ENCODE measurements at regions not wholly inside any gene's neighbourhood (a gene's known extent, or its start where the extent isn't known, plus 50 kb on each side); places are given as distances from the start of the nearest gene placed in this dataset.

- H3K9me3 Mint-ChIP-seq, result peaks cover 0 to 7% (median 0%) of the 10 kb centered on the region in 7 donors
- H3K79me2 ChIP-seq (ENCODE audit: insufficient read depth, low read length), result no peaks in the 10 kb centered on the region
- TF ChIP-seq CTCF (IDR thresholded peaks at IDR 0.05), result no peak
- H3K9me3 ChIP-seq (replicated peaks in 1 of 2; ENCODE audit: control insufficient read depth in 1 of 2, insufficient read depth in 1 of 2, low read length in 2 of 2), result peaks cover 0 to 4% of the 10 kb centered on the region in 2 donors
- no peaks in the 10 kb centered on the region for H3K36me3 ChIP-seq (replicated peaks in 1 of 2; ENCODE audit: control insufficient read depth in 1 of 2, insufficient read depth in 2 of 2, low read length in 2 of 2)
- H3K4me2 ChIP-seq (replicated peaks; ENCODE audit: extremely low read depth, low read length, poor library complexity, severe bottlenecking), result no peak overlapping the region
- no peak overlapping the region for H3K4me3 ChIP-seq (replicated peaks in 1 of 3; ENCODE audit: low read depth in 2 of 3, low read length in 3 of 3)
- intact Hi-C loops (cut with micrococcal nuclease), result no loop called here
- H3K9ac ChIP-seq (ENCODE audit: insufficient read depth, low read length, poor library complexity, severe bottlenecking), result no peak overlapping the region
- no peaks in the 10 kb centered on the region for H4K20me1 ChIP-seq (ENCODE audit: insufficient read depth, low read length)
- H3K27ac ChIP-seq (ENCODE audit: low read depth in 1 of 2, low read length in 2 of 2), result no peak overlapping the region
- H2AFZ ChIP-seq (ENCODE audit: insufficient read depth, low read depth, low read length, poor library complexity, severe bottlenecking), result no peak overlapping the region
- H3K4me1 Mint-ChIP-seq, result no peaks in the 10 kb centered on the region
- no peaks in the 10 kb centered on the region for H3K27me3 ChIP-seq (ENCODE audit: control insufficient read depth in 2 of 2, insufficient read depth in 2 of 2, low read length in 2 of 2)
- no peak overlapping the region for H3K4me3 Mint-ChIP-seq
- no peak overlapping the region for H3K27ac Mint-ChIP-seq
- no peaks in the 10 kb centered on the region for H3K27me3 Mint-ChIP-seq (ENCODE audit: low read depth in 3 of 3)
- no peaks in the 10 kb centered on the region for H3K36me3 Mint-ChIP-seq
- no peak for DNase-seq
- WGBS (ENCODE audit: insufficient coverage), result 100% methylated on average over 1 of the region's 3 CpGs
- H3K4me1 ChIP-seq (ENCODE audit: control insufficient read depth in 1 of 2, insufficient read depth in 2 of 2, low read length in 2 of 2), result no peaks in the 10 kb centered on the region
Observed at GRCh38 chr4:36997727-36998126, 246.8 kb upstream of the NWD2 start.

GRCh38 chr4:37000281-37000680, 244.3 kb upstream of the NWD2 start:
- intact Hi-C loops (cut with micrococcal nuclease), result no loop called here
- no peak for TF ChIP-seq CTCF (IDR thresholded peaks at IDR 0.05)
- peaks cover 0 to 11% (median 7%) of the 10 kb centered on the region in 7 donors for H3K9me3 Mint-ChIP-seq
- H3K36me3 ChIP-seq (replicated peaks in 1 of 2; ENCODE audit: control insufficient read depth in 1 of 2, insufficient read depth in 2 of 2, low read length in 2 of 2), result no peaks in the 10 kb centered on the region
- H2AFZ ChIP-seq (ENCODE audit: insufficient read depth, low read depth, low read length, poor library complexity, severe bottlenecking), result no peak overlapping the region
- no peak overlapping the region for H3K4me2 ChIP-seq (replicated peaks; ENCODE audit: extremely low read depth, low read length, poor library complexity, severe bottlenecking)
- no peak overlapping the region for H3K4me3 ChIP-seq (replicated peaks in 1 of 3; ENCODE audit: low read depth in 2 of 3, low read length in 3 of 3)
- H3K4me1 ChIP-seq (ENCODE audit: control insufficient read depth in 1 of 2, insufficient read depth in 2 of 2, low read length in 2 of 2), result no peaks in the 10 kb centered on the region
- no peaks in the 10 kb centered on the region for H3K36me3 Mint-ChIP-seq
- H3K4me1 Mint-ChIP-seq, result no peaks in the 10 kb centered on the region
- no peak for DNase-seq
- no peak overlapping the region for H3K4me3 Mint-ChIP-seq
- no peaks in the 10 kb centered on the region for H3K79me2 ChIP-seq (ENCODE audit: insufficient read depth, low read length)
- WGBS (ENCODE audit: insufficient coverage), result 88% methylated on average over 1 of the region's 2 CpGs
- H4K20me1 ChIP-seq (ENCODE audit: insufficient read depth, low read length), result no peaks in the 10 kb centered on the region
- H3K9me3 ChIP-seq (replicated peaks in 1 of 2; ENCODE audit: control insufficient read depth in 1 of 2, insufficient read depth in 1 of 2, low read length in 2 of 2), result peaks cover 6 to 9% of the 10 kb centered on the region in 2 donors
- no peaks in the 10 kb centered on the region for H3K27me3 Mint-ChIP-seq (ENCODE audit: low read depth in 3 of 3)
- no peak overlapping the region for H3K27ac ChIP-seq (ENCODE audit: low read depth in 1 of 2, low read length in 2 of 2)
- H3K9ac ChIP-seq (ENCODE audit: insufficient read depth, low read length, poor library complexity, severe bottlenecking), result no peak overlapping the region
- H3K27me3 ChIP-seq (ENCODE audit: control insufficient read depth in 2 of 2, insufficient read depth in 2 of 2, low read length in 2 of 2), result no peaks in the 10 kb centered on the region
- no peak overlapping the region for H3K27ac Mint-ChIP-seq
